ENCODE measurements at regions not wholly inside any gene's neighbourhood (a gene's known extent, or its start where the extent isn't known, plus 50 kb on each side); places are given as distances from the start of the nearest gene placed in this dataset.

- H3K4me2 ChIP-seq = no peak overlapping the region
- H3K4me3 ChIP-seq (IDR thresholded peaks at IDR 0.05; ENCODE audit: insufficient read depth, low read depth, low read length) = no peak overlapping the region
- no peaks in the 10 kb centered on the region for H4K20me1 ChIP-seq (ENCODE audit: insufficient read depth)
- H3K27ac ChIP-seq = no peak overlapping the region
- no peaks in the 10 kb centered on the region for H3K27me3 ChIP-seq (ENCODE audit: insufficient read depth, low read depth)
- no peaks in the 10 kb centered on the region for H3K79me2 ChIP-seq (ENCODE audit: insufficient read depth, low read depth)
- H3K4me1 ChIP-seq (ENCODE audit: low read depth, poor library complexity, severe bottlenecking) = no peaks in the 10 kb centered on the region
- no peak for TF ChIP-seq CTCF (conservative IDR thresholded peaks at IDR 0.05; ENCODE audit: low read depth, low read length)
- no peak overlapping the region for H2AFZ ChIP-seq (ENCODE audit: low read depth)
- H3K9ac ChIP-seq = no peak overlapping the region
- H3K36me3 ChIP-seq (ENCODE audit: insufficient read depth) = no peaks in the 10 kb centered on the region
Observed at GRCh38 chr10:130655313-130656186, 519.4 kb downstream of the GLRX3 start.

DNA sequence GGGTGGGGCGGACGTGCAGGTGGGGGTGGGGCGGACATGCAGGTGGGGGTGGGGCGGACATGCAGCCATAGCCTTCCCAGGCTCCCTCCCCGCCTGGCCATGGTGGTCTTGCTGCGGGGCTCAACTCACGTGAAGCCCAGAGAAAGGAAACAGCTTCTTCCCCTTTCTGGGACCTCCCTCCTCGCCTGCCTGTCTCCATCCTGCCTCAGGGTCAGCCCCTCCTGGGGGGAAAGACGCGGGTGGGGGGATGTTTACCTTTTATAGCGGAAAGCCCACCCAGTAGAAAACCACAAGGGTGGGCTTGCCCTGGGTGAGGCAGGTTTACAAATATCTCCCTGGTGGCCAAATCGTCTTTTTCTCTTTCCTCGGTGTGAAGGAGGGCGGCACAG lies 520.0 kb downstream of the GLRX3 start:
- no peaks in the 10 kb centered on the region for H3K4me1 ChIP-seq (ENCODE audit: low read depth, poor library complexity, severe bottlenecking)
- H3K4me3 ChIP-seq (IDR thresholded peaks at IDR 0.05; ENCODE audit: insufficient read depth, low read depth, low read length) = no peak overlapping the region
- no peaks in the 10 kb centered on the region for H3K79me2 ChIP-seq (ENCODE audit: insufficient read depth, low read depth)
- no peak for TF ChIP-seq CTCF (conservative IDR thresholded peaks at IDR 0.05; ENCODE audit: low read depth, low read length)
- H3K4me2 ChIP-seq = no peak overlapping the region
- H4K20me1 ChIP-seq (ENCODE audit: insufficient read depth) = no peaks in the 10 kb centered on the region
- no peak overlapping the region for H2AFZ ChIP-seq (ENCODE audit: low read depth)
- no peaks in the 10 kb centered on the region for H3K36me3 ChIP-seq (ENCODE audit: insufficient read depth)
- no peak overlapping the region for H3K27ac ChIP-seq
- no peaks in the 10 kb centered on the region for H3K27me3 ChIP-seq (ENCODE audit: insufficient read depth, low read depth)
- no peak overlapping the region for H3K9ac ChIP-seq

GRCh38 chr10:130656582-130657133 lies 520.5 kb downstream of the GLRX3 start:
- Histone ChIP-seq H3K79me2 (ENCODE audit: insufficient read depth, low read depth) (no peaks in the 10 kb centered on the region), H3K9ac (no peak overlapping the region), H3K36me3 (ENCODE audit: insufficient read depth) (no peaks in the 10 kb centered on the region), H3K4me3 (IDR thresholded peaks at IDR 0.05; ENCODE audit: insufficient read depth, low read depth, low read length) (no peak overlapping the region), H4K20me1 (ENCODE audit: insufficient read depth) (no peaks in the 10 kb centered on the region), H3K4me1 (ENCODE audit: low read depth, poor library complexity, severe bottlenecking) (no peaks in the 10 kb centered on the region), H2AFZ (ENCODE audit: low read depth) (no peak overlapping the region), H3K27me3 (ENCODE audit: insufficient read depth, low read depth) (no peaks in the 10 kb centered on the region), H3K4me2 (no peak overlapping the region), H3K27ac (no peak overlapping the region)
- TF ChIP-seq CTCF (conservative IDR thresholded peaks at IDR 0.05; ENCODE audit: low read depth, low read length) = no peak

- no peak for TF ChIP-seq CTCF (conservative IDR thresholded peaks at IDR 0.05; ENCODE audit: low read depth, low read length)
- H3K27me3 ChIP-seq (ENCODE audit: insufficient read depth, low read depth) = no peaks in the 10 kb centered on the region
- no peak overlapping the region for H3K27ac ChIP-seq
- H3K4me2 ChIP-seq = no peak overlapping the region
- no peaks in the 10 kb centered on the region for H3K79me2 ChIP-seq (ENCODE audit: insufficient read depth, low read depth)
- no peak overlapping the region for H2AFZ ChIP-seq (ENCODE audit: low read depth)
- H4K20me1 ChIP-seq (ENCODE audit: insufficient read depth) = no peaks in the 10 kb centered on the region
- no peak overlapping the region for H3K4me3 ChIP-seq (IDR thresholded peaks at IDR 0.05; ENCODE audit: insufficient read depth, low read depth, low read length)
- H3K4me1 ChIP-seq (ENCODE audit: low read depth, poor library complexity, severe bottlenecking) = no peaks in the 10 kb centered on the region
- H3K36me3 ChIP-seq (ENCODE audit: insufficient read depth) = no peaks in the 10 kb centered on the region
- H3K9ac ChIP-seq = no peak overlapping the region
Observed at GRCh38 chr10:130658687-130659290, 522.6 kb downstream of the GLRX3 start.

Measured in KMS-11 (cell line).